Activated CD8-positive, alpha-beta memory T cell treated with anti-CD3 and anti-CD28 coated beads for 48 hours (primary cell): ENCODE measurements at regions not wholly inside any gene's neighbourhood (a gene's known extent, or its start where the extent isn't known, plus 50 kb on each side); places are given as distances from the start of the nearest gene placed in this dataset.

Experiments used
- DNase-seq, 3 experiments: peaks; one replicate each; pipeline ENCODE4 v3.0.0-alpha.2; 2020; ENCODE audit warnings: low read depth in 2 of 3, low spot score in 2 of 3

DNA sequence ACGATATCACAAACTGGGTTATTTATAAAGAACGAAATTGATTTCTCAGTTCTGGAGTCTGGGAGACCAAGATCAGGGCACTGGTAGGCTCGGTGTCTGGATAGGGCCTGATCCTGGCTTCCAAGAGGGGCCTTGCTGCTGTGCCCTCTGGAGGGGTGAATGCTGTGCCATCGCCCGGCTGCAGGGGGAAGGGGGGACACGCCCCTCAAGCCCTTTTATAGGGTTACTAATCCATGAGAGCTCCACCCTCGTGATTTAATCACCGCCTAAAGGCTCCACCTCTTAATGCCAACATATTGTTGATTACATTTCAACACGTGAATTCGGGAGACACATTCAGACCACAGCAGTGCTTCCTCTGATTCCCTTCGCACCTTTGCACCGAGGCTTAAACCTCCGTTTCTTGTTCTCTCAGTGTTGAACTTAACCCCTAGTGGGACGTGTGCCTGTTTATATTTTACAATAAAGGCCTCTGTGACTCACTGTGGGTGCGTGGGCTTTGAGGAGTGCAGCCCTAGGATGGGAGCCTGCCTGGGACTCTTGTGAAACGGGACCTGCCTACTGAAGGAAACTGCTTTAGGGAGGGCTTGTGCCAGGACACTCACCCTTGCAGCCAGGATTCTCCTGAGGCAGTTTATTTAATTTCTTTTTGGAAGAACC is 52.4 kb upstream of the SPATA13 start:
- DNase-seq, result no peak

DNA sequence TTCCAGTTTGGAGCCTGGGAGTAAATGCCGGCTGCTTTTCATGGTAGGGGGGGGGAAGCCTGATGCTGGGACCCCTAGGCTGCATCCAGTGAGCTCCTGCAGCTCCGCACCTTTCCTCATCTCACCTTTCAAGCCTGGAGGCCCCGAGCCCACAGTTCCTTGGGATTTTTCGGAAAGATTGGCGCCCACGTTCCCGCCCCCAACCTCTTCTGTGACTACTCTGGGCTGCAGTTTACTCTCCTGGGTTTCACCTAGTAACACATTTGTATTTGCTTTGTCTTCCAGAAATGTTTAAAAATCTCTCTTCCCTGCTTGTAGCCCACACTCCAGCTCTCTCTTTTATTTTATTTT is 51.9 kb upstream of the SPATA13 start:
- no peak for DNase-seq

DNA sequence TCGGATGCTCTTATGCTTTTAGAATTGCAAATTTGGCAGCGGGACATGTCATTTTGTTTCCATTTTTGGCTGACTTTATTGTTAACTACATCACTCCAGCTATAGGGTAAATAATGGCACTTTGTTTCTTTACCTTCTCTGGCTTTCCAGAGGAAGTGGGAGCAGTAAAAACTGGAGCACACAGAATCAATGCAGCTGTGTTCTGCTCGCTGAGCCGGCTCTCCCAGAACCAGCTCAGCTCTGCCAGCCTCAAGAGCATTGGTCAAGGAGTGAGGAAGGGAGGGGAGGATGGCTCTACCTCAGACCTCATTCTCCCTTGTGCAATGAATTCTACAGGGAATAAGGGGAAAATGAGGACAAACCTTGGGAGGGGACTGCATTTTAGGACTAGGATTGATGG is 50.5 kb upstream of the SPATA13 start:
- DNase-seq, result no peak
